Type B pancreatic cell (in vitro differentiated cells): ENCODE measurements at regions not wholly inside any gene's neighbourhood (a gene's known extent, or its start where the extent isn't known, plus 50 kb on each side); places are given as distances from the start of the nearest gene placed in this dataset. TPM values are rescaled to one million over a fixed set of nuclear protein-coding genes. Genes with fewer than 3 reads are reported as not detected.

Source experiments
- DNase-seq: peaks from one replicate; pipeline ENCODE4 v3.0.0; 2021; ENCODE audit warnings: mixed read lengths; ENCODE audit not compliant: unreplicated experiment; ENCODE audit errors: extremely low spot score
- H3K27ac Mint-ChIP-seq: 2 replicates; pipeline ENCODE4 v1.8.0; 2021; ENCODE audit warnings: mild to moderate bottlenecking, mixed read lengths
- H3K27me3 Mint-ChIP-seq: 2 replicates; pipeline ENCODE4 v1.8.0; 2021; ENCODE audit warnings: mixed read lengths
- H3K36me3 Mint-ChIP-seq: 2 replicates; pipeline ENCODE4 v1.8.0; 2021; ENCODE audit warnings: mixed read lengths
- H3K4me1 Mint-ChIP-seq: one replicate; pipeline ENCODE4 v1.8.0; 2021; ENCODE audit warnings: mixed read lengths; ENCODE audit not compliant: unreplicated experiment
- H3K4me3 Mint-ChIP-seq: 2 replicates; pipeline ENCODE4 v1.8.0; 2021; ENCODE audit warnings: mild to moderate bottlenecking, mixed read lengths
- H3K9me3 Mint-ChIP-seq: 2 replicates; pipeline ENCODE4 v1.8.0; 2021; ENCODE audit warnings: mixed read lengths
- CTCF ChIP-seq: fragments of 200-600 bp; sonication (generic); conservative IDR thresholded peaks from 2 replicates; pipeline ENCODE4 v1.5.0; 2021; ENCODE audit warnings: antibody characterized with exemption, mild to moderate bottlenecking
- microRNA-seq: library from miRNA; unstranded; fragments of <30 nt; microRNA quantifications from one replicate; pipeline ENCODE4, GENCODE V29; 2020

- H3K4me1 Mint-ChIP-seq, result no peaks in the 10 kb centered on the region
- no peak for TF ChIP-seq CTCF
- H3K27ac Mint-ChIP-seq, result no peak overlapping the region
- H3K9me3 Mint-ChIP-seq, result peaks cover 7% of the 10 kb centered on the region
- H3K27me3 Mint-ChIP-seq, result no peaks in the 10 kb centered on the region
- H3K4me3 Mint-ChIP-seq, result no peak overlapping the region
- H3K36me3 Mint-ChIP-seq, result no peaks in the 10 kb centered on the region
- no peak for DNase-seq
Observed at GRCh38 chr2:225739328-225739727, 339.8 kb downstream of the NYAP2 start.

- no peak for DNase-seq
- Mint-ChIP-seq H3K27ac (no peak overlapping the region), H3K9me3 (peaks cover 7% of the 10 kb centered on the region), H3K27me3 (no peaks in the 10 kb centered on the region), H3K4me1 (no peaks in the 10 kb centered on the region), H3K36me3 (no peaks in the 10 kb centered on the region), H3K4me3 (no peak overlapping the region)
- no peak for TF ChIP-seq CTCF
Observed at GRCh38 chr2:225738735-225739134, 339.2 kb downstream of the NYAP2 start.

GRCh38 chr2:225737556-225737955, 338.0 kb downstream of the NYAP2 start:
- Mint-ChIP-seq H3K4me1 (no peaks in the 10 kb centered on the region), H3K9me3 (no peaks in the 10 kb centered on the region), H3K36me3 (no peaks in the 10 kb centered on the region), H3K4me3 (no peak overlapping the region), H3K27ac (no peak overlapping the region), H3K27me3 (no peaks in the 10 kb centered on the region)
- DNase-seq, result no peak
- no peak for TF ChIP-seq CTCF

- Mint-ChIP-seq H3K27ac (no peak overlapping the region), H3K27me3 (no peaks in the 10 kb centered on the region)
- no peak for DNase-seq
Observed at GRCh38 chr2:225735844-225736243, 336.3 kb downstream of the NYAP2 start.

GRCh38 chr2:225725726-225726125, 326.2 kb downstream of the NYAP2 start:
- no peak for DNase-seq
- Mint-ChIP-seq H3K36me3 (no peaks in the 10 kb centered on the region), H3K9me3 (no peaks in the 10 kb centered on the region), H3K4me1 (no peaks in the 10 kb centered on the region), H3K27me3 (no peaks in the 10 kb centered on the region), H3K27ac (no peak overlapping the region), H3K4me3 (no peak overlapping the region)
- no peak for TF ChIP-seq CTCF

More at GRCh38 chr2:225735844-225736243, 336.3 kb downstream of the NYAP2 start:
- no peaks in the 10 kb centered on the region for H3K4me1 Mint-ChIP-seq
- H3K9me3 Mint-ChIP-seq, result no peaks in the 10 kb centered on the region
- no peaks in the 10 kb centered on the region for H3K36me3 Mint-ChIP-seq
- H3K4me3 Mint-ChIP-seq, result no peak overlapping the region
- no peak for TF ChIP-seq CTCF

Small RNA genes in the stretch of these regions (microRNA-seq; reads per million reads assigned to microRNA genes)
- gene MIR5702, result not detected
